Suprapubic skin (tissue), 4 donors: ENCODE measurements at regions not wholly inside any gene's neighbourhood (a gene's known extent, or its start where the extent isn't known, plus 50 kb on each side); places are given as distances from the start of the nearest gene placed in this dataset.

Experiments used
- DNase-seq, 2 donors: peaks; one replicate each; pipeline ENCODE4 v3.0.0-alpha.2; 2019; ENCODE audit warnings: low spot score in 2 of 2
- H3K27ac ChIP-seq: fragments of 200-600 bp; sonication (generic); one replicate; pipeline ENCODE4 v1.5.1; 2019
- H3K27me3 ChIP-seq: fragments of 200-600 bp; sonication (generic); one replicate; pipeline ENCODE4 v1.5.1; 2019
- H3K36me3 ChIP-seq: fragments of 200-600 bp; sonication (generic); one replicate; pipeline ENCODE4 v1.5.1; 2019
- H3K4me1 ChIP-seq: fragments of 200-600 bp; sonication (generic); one replicate; pipeline ENCODE4 v1.5.1; 2019
- H3K4me3 ChIP-seq: fragments of 200-600 bp; sonication (generic); one replicate; pipeline ENCODE4 v1.5.1; 2019; ENCODE audit warnings: mild to moderate bottlenecking
- H3K9me3 ChIP-seq: fragments of 200-600 bp; sonication (generic); one replicate; pipeline ENCODE4 v1.5.1; 2019
- CTCF ChIP-seq, 2 donors: fragments of 200-600 bp in 1 of 2; fragments of 450-650 bp in 1 of 2; sonication (generic) in 1 of 2; IDR thresholded peaks; one replicate each; pipeline ENCODE4 v1.5.1; 2016 to 2019; ENCODE audit warnings: antibody characterized with exemption in 2 of 2, mild to moderate bottlenecking in 1 of 2, moderate library complexity in 1 of 2
- EP300 ChIP-seq: sonication (generic); formaldehyde crosslinking; IDR thresholded peaks from one replicate; pipeline ENCODE4 v1.6.1; 2017; ENCODE audit warnings: antibody characterized with exemption
- POLR2A ChIP-seq, 2 donors: fragments of 450-650 bp; IDR thresholded peaks; one replicate each; pipeline ENCODE4 v1.6.1; 2017; ENCODE audit warnings: antibody characterized with exemption in 2 of 2, mild to moderate bottlenecking in 2 of 2, moderate library complexity in 2 of 2
- POLR2AphosphoS5 ChIP-seq, 3 donors: sonication (generic); formaldehyde crosslinking; IDR thresholded peaks; one replicate each; pipeline ENCODE4 v1.6.1; 2017; ENCODE audit warnings: antibody characterized with exemption in 3 of 3
- WGBS: methylation state at CpG from one replicate; pipeline ENCODE4 v1.1.5; 2018; 5-methylcytosine and 5-hydroxymethylcytosine counted together

- no peaks in the 10 kb centered on the region for H3K9me3 ChIP-seq
- WGBS = 62% methylated on average over 4 of the region's 4 CpGs
- no peaks in the 10 kb centered on the region for H3K36me3 ChIP-seq
- no peaks in the 10 kb centered on the region for H3K27me3 ChIP-seq
- H3K4me1 ChIP-seq = no peaks in the 10 kb centered on the region
- no peak overlapping the region for H3K27ac ChIP-seq
- no peak for DNase-seq
- no peak overlapping the region for H3K4me3 ChIP-seq
- TF ChIP-seq EP300 (no peak), POLR2AphosphoS5 (IDR thresholded peaks at IDR 0.05) (no peak), CTCF (IDR thresholded peaks at IDR 0.05) (no peak), POLR2A (IDR thresholded peaks at IDR 0.05) (no peak)
These were observed 351.9 kb upstream of the MIR17HG start for GRCh38 chr13:90995614-90996013.

DNA sequence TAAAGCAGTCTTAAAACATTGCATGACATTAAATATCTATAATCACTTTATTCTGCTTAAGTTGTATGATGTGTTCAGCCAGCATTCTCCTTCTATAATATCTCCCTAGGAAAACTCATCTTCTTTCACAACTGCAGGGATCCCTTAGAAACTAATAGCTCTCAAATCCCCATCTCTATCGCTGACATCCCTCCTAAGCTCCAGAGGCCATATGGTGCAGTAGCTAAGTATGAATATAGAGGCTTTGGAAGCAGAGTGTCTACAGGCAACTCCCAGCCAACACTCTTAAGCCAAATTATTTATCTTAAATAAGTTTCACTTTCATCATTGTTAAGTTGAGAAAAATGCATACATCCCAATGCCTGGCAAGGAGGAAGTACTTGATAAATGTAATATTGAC is 349.5 kb upstream of the MIR17HG start:
- H3K27ac ChIP-seq = no peak overlapping the region
- no peaks in the 10 kb centered on the region for H3K27me3 ChIP-seq
- no peak for TF ChIP-seq EP300
- no peak for TF ChIP-seq POLR2A (IDR thresholded peaks at IDR 0.05)
- TF ChIP-seq CTCF (IDR thresholded peaks at IDR 0.05) = no peak
- TF ChIP-seq POLR2AphosphoS5 (IDR thresholded peaks at IDR 0.05) = no peak
- no peaks in the 10 kb centered on the region for H3K9me3 ChIP-seq
- WGBS = 90% methylated on average over 1 of the region's 1 CpG
- H3K36me3 ChIP-seq = no peaks in the 10 kb centered on the region
- DNase-seq = no peak
- no peaks in the 10 kb centered on the region for H3K4me1 ChIP-seq
- no peak overlapping the region for H3K4me3 ChIP-seq

GRCh38 chr13:90999401-90999800 is 348.1 kb upstream of the MIR17HG start:
- H3K4me1 ChIP-seq = no peaks in the 10 kb centered on the region
- H3K9me3 ChIP-seq = no peaks in the 10 kb centered on the region
- no peak overlapping the region for H3K4me3 ChIP-seq
- no peaks in the 10 kb centered on the region for H3K27me3 ChIP-seq
- no peak overlapping the region for H3K27ac ChIP-seq
- DNase-seq = no peak
- TF ChIP-seq CTCF (IDR thresholded peaks at IDR 0.05) (no peak), EP300 (no peak), POLR2A (IDR thresholded peaks at IDR 0.05) (no peak), POLR2AphosphoS5 (IDR thresholded peaks at IDR 0.05) (no peak)
- H3K36me3 ChIP-seq = no peaks in the 10 kb centered on the region

GRCh38 chr13:91001371-91001770 is 346.1 kb upstream of the MIR17HG start:
- WGBS = 90% methylated on average over 6 of the region's 6 CpGs
- no peak for TF ChIP-seq EP300
- TF ChIP-seq CTCF (IDR thresholded peaks at IDR 0.05) = no peak
- TF ChIP-seq POLR2A (IDR thresholded peaks at IDR 0.05) = no peak
- no peak for TF ChIP-seq POLR2AphosphoS5 (IDR thresholded peaks at IDR 0.05)
- H3K9me3 ChIP-seq = no peaks in the 10 kb centered on the region
- no peak overlapping the region for H3K27ac ChIP-seq
- H3K4me1 ChIP-seq = no peaks in the 10 kb centered on the region
- H3K36me3 ChIP-seq = no peaks in the 10 kb centered on the region
- H3K4me3 ChIP-seq = no peak overlapping the region
- no peaks in the 10 kb centered on the region for H3K27me3 ChIP-seq
- no peak for DNase-seq

DNA sequence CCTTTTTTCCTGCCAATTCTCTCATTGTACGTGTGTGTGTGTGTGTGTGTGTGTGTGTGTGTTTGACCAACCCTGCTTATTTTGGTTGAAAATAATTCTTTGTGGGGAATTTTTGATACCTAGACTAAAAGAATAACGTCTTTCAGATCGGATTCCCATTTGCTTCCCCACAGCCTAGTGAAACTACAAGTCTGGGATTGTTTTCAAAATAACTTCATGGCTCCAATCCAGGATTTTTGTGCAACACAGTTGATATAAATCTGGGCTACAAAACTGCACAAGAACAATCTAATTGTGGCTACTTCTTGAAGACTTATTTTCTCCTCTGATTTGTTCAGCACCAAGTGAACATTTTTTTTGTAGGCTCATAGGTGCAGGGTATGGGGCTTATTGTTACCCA is 332.8 kb upstream of the MIR17HG start:
- no peaks in the 10 kb centered on the region for H3K27me3 ChIP-seq
- DNase-seq = no peak
- H3K36me3 ChIP-seq = no peaks in the 10 kb centered on the region
- no peaks in the 10 kb centered on the region for H3K9me3 ChIP-seq
- H3K4me3 ChIP-seq = no peak overlapping the region
- TF ChIP-seq EP300 = no peak
- no peak for TF ChIP-seq POLR2AphosphoS5 (IDR thresholded peaks at IDR 0.05)
- TF ChIP-seq POLR2A (IDR thresholded peaks at IDR 0.05) = no peak
- TF ChIP-seq CTCF (IDR thresholded peaks at IDR 0.05) = no peak
- no peak overlapping the region for H3K27ac ChIP-seq
- 25% methylated on average over 3 of the region's 3 CpGs for WGBS
- no peaks in the 10 kb centered on the region for H3K4me1 ChIP-seq
